Right lobe of liver (tissue), 4 donors: ENCODE measurements at regions not wholly inside any gene's neighbourhood (a gene's known extent, or its start where the extent isn't known, plus 50 kb on each side); places are given as distances from the start of the nearest gene placed in this dataset.

Source experiments
- CTCF ChIP-seq, 4 donors: fragments of 200-600 bp in 3 of 4; fragments of 450-650 bp in 1 of 4; IDR thresholded peaks; one replicate each; pipeline versions ENCODE4 v1.5.1 to v1.8.0; 2016 to 2022; ENCODE audit warnings: antibody characterized with exemption in 4 of 4, mild to moderate bottlenecking in 2 of 4
- POLR2A ChIP-seq: fragments of 450-650 bp; IDR thresholded peaks from one replicate; pipeline ENCODE4 v1.6.1; 2017; ENCODE audit warnings: antibody characterized with exemption, mild to moderate bottlenecking
- donor health status: DM: no; HTN: no; CAD: no.
- donor health status: DM: no; HTN: no; CAD: no.
- donor health status: DM: no; HTN: yes; CAD: no.

GRCh38 chr4:156251373-156252065 is 297.9 kb upstream of the CTSO start:
- no peak for TF ChIP-seq CTCF (IDR thresholded peaks at IDR 0.05)
- TF ChIP-seq POLR2A: no peak
